ENCODE measurements at regions not wholly inside any gene's neighbourhood (a gene's known extent, or its start where the extent isn't known, plus 50 kb on each side); places are given as distances from the start of the nearest gene placed in this dataset.
A peak's percentile ranks its signal among the peaks of the same experiment; 100 is the strongest.

- DNase-seq = no peak
Measured at GRCh38 chr20:60064554-60065196, 106.5 kb downstream of the CDH26 start.

- DNase-seq = no peak
Measured at GRCh38 chr20:60065741-60066437, 107.7 kb downstream of the CDH26 start.

GRCh38 chr20:60066438-60066823 is 108.2 kb downstream of the CDH26 start:
- no peak for DNase-seq

DNA sequence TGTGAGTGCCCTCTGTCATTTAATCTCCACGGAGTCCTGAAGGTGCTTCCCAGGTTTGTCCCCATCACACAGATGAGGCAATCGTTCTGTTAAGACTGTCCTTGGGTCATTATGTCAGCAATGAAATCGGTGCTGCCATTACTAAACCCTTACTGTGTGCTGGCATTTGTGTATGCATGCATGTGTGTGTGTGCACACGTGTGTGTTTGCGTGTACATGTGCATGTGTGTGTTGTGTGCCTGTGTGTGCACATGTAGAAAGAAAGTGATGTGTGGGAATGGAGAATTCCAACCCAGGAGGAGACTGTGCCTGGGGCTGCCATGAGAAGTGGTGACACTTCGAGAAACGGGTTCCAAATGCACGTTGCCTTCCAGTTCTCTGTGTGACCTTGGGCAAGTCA is 110.3 kb downstream of the CDH26 start:
- no peak for DNase-seq

GRCh38 chr20:60069656-60070055 is 111.4 kb downstream of the CDH26 start:
- no peak for DNase-seq

GRCh38 chr20:60070791-60071190 is 112.6 kb downstream of the CDH26 start:
- DNase-seq = no peak

GRCh38 chr20:60071965-60072364 is 113.7 kb downstream of the CDH26 start:
- no peak for DNase-seq

- DNase-seq = no peak
Measured at GRCh38 chr20:60073086-60073485, 114.9 kb downstream of the CDH26 start.

- no peak for DNase-seq
Measured at GRCh38 chr20:60073504-60073903, 115.3 kb downstream of the CDH26 start.

- DNase-seq = no peak
Measured at GRCh38 chr20:60074276-60074675, 116.1 kb downstream of the CDH26 start.

- no peak for DNase-seq
Measured at GRCh38 chr20:60078351-60079250, 120.4 kb downstream of the CDH26 start.

DNA sequence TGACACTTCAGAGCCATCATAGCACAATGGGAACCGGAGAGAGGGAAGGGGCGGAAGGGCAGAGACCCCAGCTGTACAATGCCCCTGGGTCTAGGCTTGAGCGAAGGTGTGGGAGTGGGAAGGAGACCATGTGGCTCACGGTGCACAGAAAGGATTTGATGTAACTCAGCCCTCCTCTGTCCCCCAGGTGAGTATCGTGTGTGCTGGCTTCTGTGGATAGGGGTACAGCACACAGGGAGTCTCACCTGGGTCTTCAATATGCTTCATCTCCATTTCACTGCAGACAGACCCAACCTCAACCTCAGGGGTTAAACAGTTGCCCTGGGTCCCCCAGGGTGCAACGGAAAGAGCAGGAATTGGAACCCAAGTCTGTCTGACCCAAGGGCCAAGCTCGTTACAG is 122.2 kb downstream of the CDH26 start:
- no peak for DNase-seq

GRCh38 chr20:60085551-60086132 is 127.4 kb downstream of the CDH26 start:
- DNase-seq = no peak

- no peak for DNase-seq
Measured at GRCh38 chr20:60086821-60087562, 128.8 kb downstream of the CDH26 start.

GRCh38 chr20:60087563-60088105 is 129.4 kb downstream of the CDH26 start:
- DNase-seq = no peak

DNA sequence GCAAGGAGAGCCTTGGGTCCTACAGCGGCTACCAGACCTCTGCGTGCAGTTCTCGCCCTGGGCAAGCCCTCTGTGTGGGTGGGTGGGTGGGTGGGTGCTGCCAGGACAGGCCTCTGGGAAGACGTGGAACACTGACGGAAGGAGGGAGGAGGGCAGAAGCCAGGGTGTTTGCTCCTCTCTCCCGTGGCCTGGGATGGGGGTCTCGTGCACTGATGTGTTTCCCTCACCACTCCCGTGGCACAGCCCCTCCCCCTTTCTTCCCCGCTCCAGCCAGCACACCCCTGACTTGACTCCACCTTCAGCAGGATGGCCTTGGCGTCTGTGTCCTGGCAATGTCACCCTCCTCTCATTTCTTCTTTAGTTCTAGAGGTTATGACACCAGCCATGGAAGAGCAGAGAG is 130.0 kb downstream of the CDH26 start:
- DNase-seq = no peak

GRCh38 chr20:60090631-60091030 is 132.4 kb downstream of the CDH26 start:
- no peak for DNase-seq

DNA sequence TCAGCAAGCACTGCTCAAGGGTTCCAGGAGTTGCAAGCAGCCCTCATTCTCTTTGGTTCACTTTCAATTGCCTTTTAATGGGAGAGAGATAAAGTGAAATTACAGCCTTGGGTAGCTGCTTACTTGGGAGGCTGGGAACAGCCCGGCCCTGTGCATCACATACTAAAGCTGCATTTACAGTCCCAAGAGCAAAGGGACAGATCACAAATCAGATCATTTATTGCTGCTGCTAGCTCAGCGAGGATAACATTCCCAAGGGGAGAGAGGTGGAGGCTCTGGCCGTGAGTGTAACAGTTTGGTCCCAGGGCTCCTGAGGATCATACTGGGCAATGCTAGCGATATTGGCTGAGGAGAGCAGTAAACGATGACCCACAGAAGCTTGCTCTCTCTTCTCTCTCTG is 133.1 kb downstream of the CDH26 start:
- DNase-seq = no peak

DNA sequence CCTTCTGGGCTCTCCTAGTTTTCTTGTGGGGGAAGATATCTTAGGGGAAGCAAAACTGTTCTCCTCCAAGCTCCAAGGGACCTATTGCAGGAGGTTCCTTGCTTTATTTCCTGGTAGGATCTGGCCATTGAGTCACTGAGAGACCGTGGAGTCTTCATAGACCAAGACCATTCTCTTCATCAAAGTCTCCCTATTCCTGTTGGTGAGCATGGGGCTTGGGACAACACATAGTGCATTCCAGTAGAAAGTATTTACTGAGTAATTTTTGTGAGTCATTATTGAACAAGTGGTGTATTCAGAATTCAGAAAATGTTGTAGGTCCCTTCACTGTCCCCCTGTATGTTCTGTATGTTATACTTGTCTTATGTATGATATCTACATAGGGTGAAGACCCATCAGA is 133.6 kb downstream of the CDH26 start:
- no peak for DNase-seq

DNA sequence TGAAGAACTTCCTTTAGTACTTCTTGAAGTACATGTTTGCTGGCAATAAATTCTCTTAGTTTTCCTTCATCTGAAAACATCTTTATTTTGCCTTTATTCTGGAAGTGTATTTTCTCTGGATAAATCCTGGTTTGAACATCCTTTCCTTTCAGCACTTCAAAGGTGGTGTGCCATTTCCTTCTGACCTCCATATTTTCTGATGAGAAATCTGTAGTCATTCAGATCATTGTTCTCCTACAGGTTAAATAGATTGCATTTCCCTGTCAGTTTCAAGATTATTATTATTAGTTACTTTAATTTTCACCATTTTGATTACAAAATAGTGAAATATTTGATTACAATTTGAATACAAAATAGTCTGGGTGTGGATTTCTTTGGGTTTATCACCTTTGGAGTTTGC is 134.5 kb downstream of the CDH26 start:
- DNase-seq = no peak

GRCh38 chr20:60095456-60095855 is 137.2 kb downstream of the CDH26 start:
- DNase-seq = peak; percentile 17

- DNase-seq = no peak
Measured at GRCh38 chr20:60096166-60096565, 137.9 kb downstream of the CDH26 start.
